HPDE6-E6E7 (cell line): ENCODE measurements at regions not wholly inside any gene's neighbourhood (a gene's known extent, or its start where the extent isn't known, plus 50 kb on each side); places are given as distances from the start of the nearest gene placed in this dataset.

Experiments used
- DNase-seq: peaks from one replicate; pipeline ENCODE4 v3.0.0; 2011; ENCODE audit warnings: missing footprints; ENCODE audit errors: extremely low spot score

GRCh38 chr14:22513066-22513812, 75.8 kb downstream of the DAD1 start:
- DNase-seq, result no peak

GRCh38 chr14:22512106-22512814, 76.8 kb downstream of the DAD1 start:
- no peak for DNase-seq

GRCh38 chr14:22510527-22511110, 78.4 kb downstream of the DAD1 start:
- no peak for DNase-seq

- DNase-seq, result no peak
These were observed 79.2 kb downstream of the DAD1 start for GRCh38 chr14:22509751-22510300.

GRCh38 chr14:22509036-22509709, 79.9 kb downstream of the DAD1 start:
- no peak for DNase-seq

- DNase-seq, result no peak
These were observed 80.4 kb downstream of the DAD1 start for GRCh38 chr14:22508662-22509035.

GRCh38 chr14:22508150-22508457, 80.9 kb downstream of the DAD1 start:
- DNase-seq, result no peak

- no peak for DNase-seq
These were observed 82.2 kb downstream of the DAD1 start for GRCh38 chr14:22506778-22507351.

GRCh38 chr14:22506378-22506710, 82.7 kb downstream of the DAD1 start:
- no peak for DNase-seq

- no peak for DNase-seq
These were observed 83.2 kb downstream of the DAD1 start for GRCh38 chr14:22505697-22506377.

- DNase-seq, result no peak
These were observed 83.7 kb downstream of the DAD1 start for GRCh38 chr14:22505309-22505696.

GRCh38 chr14:22502551-22502950, 86.5 kb downstream of the DAD1 start:
- no peak for DNase-seq

- DNase-seq, result no peak
These were observed 87.0 kb downstream of the DAD1 start for GRCh38 chr14:22502007-22502406.

GRCh38 chr14:22500954-22501726, 87.9 kb downstream of the DAD1 start:
- DNase-seq, result no peak

- no peak for DNase-seq
These were observed 88.5 kb downstream of the DAD1 start for GRCh38 chr14:22500525-22500924.

- DNase-seq, result no peak
These were observed 91.3 kb downstream of the DAD1 start for GRCh38 chr14:22497671-22498093.

GRCh38 chr14:22497144-22497423, 91.9 kb downstream of the DAD1 start:
- DNase-seq, result no peak

- DNase-seq, result no peak
These were observed 94.4 kb downstream of the DAD1 start for GRCh38 chr14:22494486-22495135.

- DNase-seq, result no peak
These were observed 95.3 kb downstream of the DAD1 start for GRCh38 chr14:22493753-22494152.
